ENCODE measurements at regions not wholly inside any gene's neighbourhood (a gene's known extent, or its start where the extent isn't known, plus 50 kb on each side); places are given as distances from the start of the nearest gene placed in this dataset.

DNA sequence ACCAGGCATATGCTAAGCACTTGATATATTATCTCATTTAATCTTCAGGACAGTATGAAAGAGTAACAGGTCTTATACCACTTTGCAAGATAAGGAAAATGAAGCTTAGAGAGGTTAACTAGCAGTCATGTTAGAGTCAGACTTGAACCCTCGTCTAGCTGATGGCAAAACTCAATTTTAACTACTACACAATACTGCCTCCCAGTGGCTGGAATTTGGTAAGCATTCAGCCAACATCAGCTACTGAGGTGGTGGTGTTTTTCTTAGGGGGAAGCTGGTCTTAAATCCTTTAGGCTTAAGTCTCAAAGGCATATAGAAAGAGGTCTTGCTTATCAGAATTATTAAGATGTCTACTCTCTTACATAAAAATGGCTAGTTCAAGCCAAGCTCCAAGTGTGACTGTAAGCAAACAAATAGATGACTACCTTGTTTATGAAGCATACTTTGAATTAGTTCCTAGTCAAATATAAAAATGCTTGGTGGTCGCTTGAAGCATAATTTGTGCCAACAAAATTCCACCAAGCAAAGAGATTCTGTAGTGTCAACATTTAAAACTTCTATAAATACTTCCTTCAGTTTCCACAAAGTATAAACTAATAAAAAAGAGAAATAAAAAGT is 325.4 kb upstream of the FIGN start:
- in situ Hi-C loops (cut with HindIII; ENCODE audit: low pct_ligation_motif_present, low pct_unique_long_range_greater_than_20kb, low sequenced_read_pairs), result no loop called here
- DNase-seq, result peak; percentile 56

DNA sequence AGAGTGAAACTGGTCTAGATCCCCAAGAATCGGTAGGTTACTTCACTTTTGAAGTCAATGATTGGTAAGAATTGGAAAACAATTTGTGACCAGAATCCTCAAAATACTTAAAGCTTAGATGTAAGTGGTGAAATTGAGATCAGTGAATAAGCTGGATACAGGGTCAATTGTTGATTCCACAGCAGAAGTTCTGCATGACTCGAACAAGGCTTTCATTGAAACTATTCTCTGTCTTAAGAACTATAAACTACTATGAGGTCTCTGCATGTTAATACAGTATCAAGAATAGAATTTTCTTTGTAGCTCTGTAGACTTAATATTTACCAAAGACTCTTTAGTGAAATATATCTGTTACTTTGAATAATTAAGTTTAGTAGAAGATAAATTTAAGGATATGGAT is 324.2 kb upstream of the FIGN start:
- no peak for DNase-seq
- in situ Hi-C loops (cut with HindIII; ENCODE audit: low pct_ligation_motif_present, low pct_unique_long_range_greater_than_20kb, low sequenced_read_pairs), result no loop called here

DNA sequence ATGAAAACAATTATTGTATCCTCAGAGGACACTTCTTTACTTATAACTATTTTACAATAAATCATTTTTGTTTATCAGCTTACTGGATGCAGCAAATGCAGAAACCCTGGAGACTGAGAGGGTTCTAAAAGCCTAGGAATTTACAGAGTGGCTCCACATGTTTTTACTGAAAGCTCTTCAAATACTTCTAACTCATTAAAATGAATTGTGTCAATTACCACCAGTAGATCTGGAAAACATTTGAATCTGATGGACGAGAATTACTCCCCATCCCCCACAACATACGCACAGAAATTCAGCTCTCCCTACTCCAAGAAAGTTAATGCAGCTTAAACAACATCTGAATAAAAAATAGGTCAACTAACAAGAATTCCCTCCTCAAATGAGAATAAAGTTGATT is 319.8 kb upstream of the FIGN start:
- in situ Hi-C loops (cut with HindIII; ENCODE audit: low pct_ligation_motif_present, low pct_unique_long_range_greater_than_20kb, low sequenced_read_pairs), result no loop called here
- no peak for DNase-seq

DNA sequence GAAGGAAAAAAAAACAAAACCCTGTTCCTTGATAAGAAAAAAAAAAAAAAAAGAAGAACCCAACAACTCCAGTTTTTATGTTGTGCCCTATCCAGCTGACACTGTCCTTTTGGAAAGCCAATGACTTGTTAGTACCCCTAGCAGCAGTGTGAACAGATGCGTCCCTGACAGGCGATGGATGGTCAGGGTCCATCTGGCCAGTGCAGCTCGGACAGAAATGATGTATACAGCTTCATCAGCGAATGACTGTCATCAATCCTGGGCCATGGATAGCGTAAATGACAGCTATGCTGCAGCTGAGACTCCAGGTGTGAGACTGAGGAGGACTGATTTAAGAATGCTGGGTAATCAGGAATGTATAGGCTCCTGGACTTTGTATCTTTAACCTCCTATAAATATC is 318.8 kb upstream of the FIGN start:
- DNase-seq, result no peak
- in situ Hi-C loops (cut with HindIII; ENCODE audit: low pct_ligation_motif_present, low pct_unique_long_range_greater_than_20kb, low sequenced_read_pairs), result no loop called here

DNA sequence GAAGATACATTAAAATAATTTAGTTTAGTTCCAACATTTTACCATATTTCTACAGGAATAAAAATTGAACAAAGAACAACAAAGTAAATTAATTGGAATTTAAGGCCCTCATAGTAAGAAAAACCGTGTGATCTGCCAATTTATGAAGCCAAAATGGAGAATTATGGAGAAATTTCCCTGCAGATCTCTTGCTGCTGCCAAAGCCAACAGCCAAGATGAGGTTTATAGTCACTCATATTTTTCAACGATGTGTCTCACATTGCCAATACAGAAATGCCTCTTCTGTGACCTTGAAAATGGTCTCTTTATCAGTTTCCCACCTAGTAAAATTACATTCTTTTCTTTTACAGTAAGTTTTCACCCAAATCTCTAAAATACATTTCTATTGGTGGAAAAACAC is 317.2 kb upstream of the FIGN start:
- no peak for DNase-seq
- in situ Hi-C loops (cut with HindIII; ENCODE audit: low pct_ligation_motif_present, low pct_unique_long_range_greater_than_20kb, low sequenced_read_pairs), result no loop called here

DNA sequence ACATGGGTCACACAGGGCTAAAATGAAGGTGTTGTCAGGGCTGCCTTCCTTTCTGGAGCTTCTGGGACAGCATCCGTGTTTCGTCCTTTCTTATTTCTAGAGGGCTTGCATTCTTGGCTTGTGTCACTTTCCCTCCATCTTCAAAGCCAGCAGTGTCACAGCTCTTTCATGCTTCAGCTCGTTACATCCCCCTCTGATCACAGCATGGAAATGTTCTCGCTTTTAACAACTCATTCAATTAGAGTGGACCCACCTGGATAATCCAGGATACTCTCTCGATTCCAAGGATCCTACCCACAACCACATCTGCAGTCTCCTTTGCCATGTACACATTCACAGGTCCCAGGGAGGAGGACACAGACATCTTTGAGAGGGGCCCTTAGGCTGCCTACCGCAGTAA is 316.2 kb upstream of the FIGN start:
- in situ Hi-C loops (cut with HindIII; ENCODE audit: low pct_ligation_motif_present, low pct_unique_long_range_greater_than_20kb, low sequenced_read_pairs), result no loop called here

DNA sequence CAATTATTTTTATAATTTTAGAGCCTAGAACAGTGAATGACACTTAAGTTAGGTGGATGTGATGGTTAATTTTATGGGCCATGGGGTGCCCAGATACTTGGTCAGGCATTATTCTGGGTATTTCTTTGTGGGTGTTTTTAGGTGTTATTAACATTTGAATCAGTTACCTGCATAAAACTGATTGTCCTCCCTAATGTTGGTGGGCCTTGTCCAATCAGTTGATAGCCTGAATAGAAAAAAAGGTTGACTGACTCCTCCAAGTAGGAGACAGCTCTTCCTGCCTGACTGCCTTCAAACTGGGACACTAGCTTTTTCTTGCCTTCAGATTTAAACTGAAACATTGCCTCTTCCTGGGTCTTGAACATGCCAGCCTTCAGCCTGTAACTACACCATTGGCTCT is 312.9 kb upstream of the FIGN start:
- DNase-seq, result no peak
- in situ Hi-C loops (cut with HindIII; ENCODE audit: low pct_ligation_motif_present, low pct_unique_long_range_greater_than_20kb, low sequenced_read_pairs), result no loop called here

More for the DNA sequence above, 316.2 kb upstream of the FIGN start:
- DNase-seq, result no peak

DNA sequence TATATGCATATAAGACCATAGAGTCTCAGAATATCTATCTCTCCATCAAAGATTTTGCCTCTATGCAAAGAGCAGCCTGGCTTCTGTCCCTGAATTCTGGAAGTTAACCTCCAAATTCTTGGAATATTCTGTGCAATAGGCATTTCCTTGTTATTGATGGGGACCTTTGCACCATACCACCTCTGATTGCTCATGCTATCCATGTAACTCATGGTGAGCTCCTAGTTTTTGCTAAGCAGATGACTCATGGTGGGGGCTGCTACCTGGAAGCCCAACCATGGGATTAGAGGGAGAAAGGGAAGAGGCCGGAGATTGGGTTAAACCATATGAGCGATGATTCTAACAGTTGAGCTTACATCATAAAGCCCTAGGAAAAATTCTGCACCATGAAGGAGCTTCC is 310.2 kb upstream of the FIGN start:
- in situ Hi-C loops (cut with HindIII; ENCODE audit: low pct_ligation_motif_present, low pct_unique_long_range_greater_than_20kb, low sequenced_read_pairs), result no loop called here

DNA sequence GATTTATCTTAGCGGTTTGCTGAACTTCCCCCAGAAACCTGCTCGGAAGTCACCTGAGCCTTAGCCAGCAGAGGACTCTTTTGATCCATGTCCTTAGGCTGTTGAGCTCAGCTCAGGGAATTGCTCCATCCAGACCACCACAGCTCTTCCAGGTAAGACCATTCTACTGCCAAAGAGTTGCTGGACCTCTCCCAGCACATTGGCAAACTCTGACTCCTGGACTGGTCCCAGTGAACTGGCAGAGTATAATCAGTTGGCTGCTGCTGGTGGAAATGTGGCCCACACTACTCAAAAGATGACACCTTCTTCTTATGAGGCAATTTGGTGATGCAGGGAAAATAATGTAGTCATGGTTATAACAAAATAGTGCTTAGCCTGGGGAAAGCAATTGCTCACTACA is 308.8 kb upstream of the FIGN start:
- DNase-seq, result no peak
- in situ Hi-C loops (cut with HindIII; ENCODE audit: low pct_ligation_motif_present, low pct_unique_long_range_greater_than_20kb, low sequenced_read_pairs), result no loop called here

More for the DNA sequence above, 310.2 kb upstream of the FIGN start:
- DNase-seq, result no peak

DNA sequence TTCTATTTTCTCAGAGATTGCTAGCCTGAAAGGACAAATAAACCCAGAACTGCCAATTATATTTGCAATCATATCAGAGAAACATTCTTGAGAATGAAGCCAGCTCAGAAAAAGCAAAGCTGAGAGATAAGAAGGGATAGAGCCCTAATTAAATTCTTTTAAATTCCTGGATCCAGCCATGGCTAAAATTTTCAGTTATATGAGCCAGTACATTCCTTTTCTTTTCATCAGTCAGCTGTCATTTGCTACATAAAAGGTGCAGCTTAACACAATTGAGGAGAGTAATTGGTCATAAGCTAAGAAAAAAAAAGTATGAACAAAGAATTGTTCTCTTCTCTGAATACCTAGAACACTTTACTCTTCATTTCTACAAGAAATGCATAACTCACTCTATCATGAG is 303.5 kb upstream of the FIGN start:
- DNase-seq, result no peak
- in situ Hi-C loops (cut with HindIII; ENCODE audit: low pct_ligation_motif_present, low pct_unique_long_range_greater_than_20kb, low sequenced_read_pairs), result no loop called here

DNA sequence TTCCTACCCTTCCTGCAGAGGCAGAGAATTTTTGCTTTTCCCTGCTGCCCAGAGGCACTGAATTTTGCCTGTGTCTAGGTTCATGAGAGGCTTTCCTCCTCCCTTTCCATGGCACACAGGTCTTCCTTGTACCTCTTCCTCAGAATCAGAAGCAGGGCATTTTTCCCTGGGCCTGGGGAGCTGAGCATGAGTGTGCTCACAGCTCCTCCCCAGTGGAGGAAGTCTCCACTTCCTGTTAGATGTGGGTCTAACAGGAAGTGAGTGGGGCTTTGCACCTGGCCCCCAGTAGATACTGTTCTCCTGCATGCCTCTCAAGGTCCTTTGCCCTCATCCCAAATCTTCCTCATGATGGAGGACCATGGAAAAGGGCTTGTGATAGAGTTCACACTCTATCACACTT is 297.2 kb upstream of the FIGN start:
- DNase-seq, result no peak
- in situ Hi-C loops (cut with HindIII; ENCODE audit: low pct_ligation_motif_present, low pct_unique_long_range_greater_than_20kb, low sequenced_read_pairs), result no loop called here

DNA sequence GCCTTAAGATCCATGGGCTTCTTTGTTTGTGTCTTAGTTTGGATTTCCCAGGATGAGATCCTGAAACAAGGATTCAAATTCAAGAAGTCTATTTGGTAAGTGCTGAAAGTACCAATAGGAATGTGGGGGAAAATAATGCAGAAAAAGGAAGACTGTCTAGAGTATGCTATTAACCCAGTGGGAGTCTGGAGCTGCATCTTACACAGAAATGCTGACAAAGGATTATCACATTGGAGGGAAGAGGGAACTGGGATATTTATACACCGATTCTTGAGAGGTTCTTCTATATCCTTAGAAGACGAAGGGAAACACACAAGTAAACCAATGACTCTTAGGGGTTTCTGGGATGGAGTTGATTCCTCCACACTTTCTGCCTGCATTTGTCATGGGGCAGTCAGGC is 294.8 kb upstream of the FIGN start:
- in situ Hi-C loops (cut with HindIII; ENCODE audit: low pct_ligation_motif_present, low pct_unique_long_range_greater_than_20kb, low sequenced_read_pairs), result no loop called here
- DNase-seq, result no peak

DNA sequence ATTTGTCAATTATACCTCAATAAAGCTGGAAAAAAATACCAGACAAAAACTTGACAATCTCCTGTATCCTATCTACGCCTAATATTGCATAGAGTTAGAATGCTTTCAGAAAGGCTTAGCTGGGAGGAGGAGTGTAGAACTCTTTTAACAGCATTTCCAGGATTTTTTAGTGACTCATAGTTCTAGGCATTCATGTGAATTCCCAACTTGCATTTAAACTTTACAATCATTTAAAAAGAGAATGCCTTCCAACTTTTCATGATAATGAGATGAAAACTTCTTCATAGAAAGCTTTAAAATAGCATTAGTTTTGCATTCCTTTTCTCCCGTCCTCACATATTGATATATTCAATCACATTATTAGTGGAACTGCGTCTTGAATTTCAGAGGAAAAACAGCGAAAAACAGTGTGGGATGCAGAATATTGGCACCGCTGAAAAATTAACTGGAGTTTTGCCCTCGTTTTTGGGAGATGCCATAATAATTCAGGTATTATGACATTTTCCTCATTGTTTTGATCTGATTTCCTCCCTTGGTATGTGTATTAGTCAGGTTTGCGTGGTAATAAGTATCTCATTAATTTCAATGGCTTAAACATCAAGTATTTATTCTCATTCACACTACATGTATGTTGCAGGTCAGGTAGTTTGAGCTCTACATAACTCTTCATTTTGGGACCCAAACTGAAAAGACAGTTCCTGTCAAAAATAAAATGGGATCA is 293.2 kb upstream of the FIGN start:
- in situ Hi-C loops (cut with HindIII; ENCODE audit: low pct_ligation_motif_present, low pct_unique_long_range_greater_than_20kb, low sequenced_read_pairs), result no loop called here

DNA sequence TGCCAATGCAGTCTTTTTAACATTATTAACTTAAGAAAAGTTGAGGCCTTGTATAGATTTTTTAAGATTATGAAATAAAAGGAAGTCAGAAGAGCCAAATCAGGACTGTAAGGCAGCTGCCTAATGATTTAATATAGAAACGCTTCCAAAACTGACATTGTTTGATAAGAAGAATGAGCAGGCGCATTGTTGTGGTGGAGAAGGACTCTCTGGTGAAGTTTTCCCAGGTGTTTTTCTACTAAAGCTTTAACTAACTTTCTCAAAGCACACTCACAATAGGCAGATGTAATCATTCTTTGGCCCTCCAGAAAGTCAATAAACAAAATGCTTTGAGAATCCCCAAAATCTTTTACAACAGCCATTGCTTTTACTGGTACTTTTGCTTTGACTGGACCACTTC is 288.6 kb upstream of the FIGN start:
- no peak for DNase-seq
- in situ Hi-C loops (cut with HindIII; ENCODE audit: low pct_ligation_motif_present, low pct_unique_long_range_greater_than_20kb, low sequenced_read_pairs), result no loop called here

More for the DNA sequence above, 293.2 kb upstream of the FIGN start:
- DNase-seq, result peak; percentile 33

DNA sequence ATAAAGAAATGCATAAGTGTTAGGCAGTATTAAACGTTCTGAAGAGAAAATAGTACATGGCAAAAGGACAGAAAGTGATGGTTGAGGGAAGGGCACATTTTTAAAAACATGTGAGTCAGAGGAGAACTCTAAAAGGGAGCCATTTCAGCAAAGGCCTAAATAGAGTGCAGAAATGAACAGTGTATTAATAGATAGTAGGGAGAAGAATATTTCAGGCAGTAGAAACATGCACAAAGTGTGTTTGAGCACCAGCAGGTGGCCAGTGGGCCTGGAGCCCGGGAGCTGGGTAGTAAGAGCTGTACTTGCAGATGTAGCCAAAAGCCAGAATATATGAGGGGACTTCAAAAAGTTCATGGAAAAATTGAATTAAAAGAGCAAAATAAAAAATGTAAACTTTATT is 288.1 kb upstream of the FIGN start:
- DNase-seq, result no peak
- in situ Hi-C loops (cut with HindIII; ENCODE audit: low pct_ligation_motif_present, low pct_unique_long_range_greater_than_20kb, low sequenced_read_pairs), result no loop called here

DNA sequence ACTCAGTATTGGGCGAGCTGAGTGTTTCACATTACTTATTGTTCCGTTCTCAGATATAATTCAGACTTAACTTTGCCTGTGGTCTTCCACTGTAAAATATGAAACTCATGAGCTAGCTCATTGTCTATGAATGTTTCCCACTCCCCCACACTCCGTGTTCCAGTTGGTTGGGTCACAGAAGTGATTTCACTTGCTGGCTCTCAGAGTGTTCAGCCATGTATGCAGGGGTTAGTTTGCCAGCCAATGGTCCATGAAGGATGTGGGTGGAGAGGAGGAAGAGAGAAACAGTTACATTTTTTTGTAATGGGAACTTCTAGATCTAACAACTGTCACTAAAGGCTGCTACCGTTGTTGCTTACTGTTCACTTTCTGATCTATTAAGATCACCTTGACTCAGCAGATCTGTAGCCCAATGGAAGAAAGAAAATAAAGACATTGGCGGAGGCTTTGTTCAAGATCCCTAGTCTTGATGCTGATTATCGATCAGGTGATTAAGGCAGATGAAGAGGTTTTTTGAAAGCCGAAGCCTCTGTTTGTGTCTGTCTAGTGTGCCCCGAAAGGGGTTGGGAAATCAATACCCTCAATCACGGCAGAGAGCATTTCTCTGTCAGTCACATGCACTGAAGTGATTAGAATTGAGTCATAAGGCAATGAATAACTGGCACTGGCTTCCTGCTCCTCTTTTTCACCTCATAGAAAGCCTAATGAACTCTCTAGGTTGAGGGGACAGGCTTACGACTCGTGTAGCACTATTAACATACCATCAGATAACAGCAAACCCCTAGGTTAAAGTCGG is 279.7 kb upstream of the FIGN start:
- in situ Hi-C loops (cut with HindIII; ENCODE audit: low pct_ligation_motif_present, low pct_unique_long_range_greater_than_20kb, low sequenced_read_pairs), result no loop called here

DNA sequence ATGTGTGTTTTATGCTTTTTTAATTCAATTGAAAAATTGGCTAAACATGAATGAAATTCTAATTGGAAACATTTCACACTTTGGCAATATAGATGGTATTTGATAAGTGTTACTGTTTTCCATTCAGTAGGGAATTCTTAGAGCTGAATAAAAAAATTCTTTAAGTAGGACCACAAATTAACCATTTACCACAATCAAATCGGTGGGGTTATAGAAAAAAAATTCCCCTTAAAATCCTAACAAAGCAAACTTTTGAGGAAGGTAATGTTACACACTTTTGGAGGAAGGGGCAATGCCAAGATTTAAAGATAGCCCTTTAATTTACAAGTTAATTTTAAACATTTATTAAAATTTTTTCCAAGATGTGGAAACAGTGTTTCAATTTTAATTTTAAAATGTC is 279.0 kb upstream of the FIGN start:
- in situ Hi-C loops (cut with HindIII; ENCODE audit: low pct_ligation_motif_present, low pct_unique_long_range_greater_than_20kb, low sequenced_read_pairs), result no loop called here
- DNase-seq, result peak; percentile 68

More for the DNA sequence above, 279.7 kb upstream of the FIGN start:
- DNase-seq, result peak; percentile 100

DNA sequence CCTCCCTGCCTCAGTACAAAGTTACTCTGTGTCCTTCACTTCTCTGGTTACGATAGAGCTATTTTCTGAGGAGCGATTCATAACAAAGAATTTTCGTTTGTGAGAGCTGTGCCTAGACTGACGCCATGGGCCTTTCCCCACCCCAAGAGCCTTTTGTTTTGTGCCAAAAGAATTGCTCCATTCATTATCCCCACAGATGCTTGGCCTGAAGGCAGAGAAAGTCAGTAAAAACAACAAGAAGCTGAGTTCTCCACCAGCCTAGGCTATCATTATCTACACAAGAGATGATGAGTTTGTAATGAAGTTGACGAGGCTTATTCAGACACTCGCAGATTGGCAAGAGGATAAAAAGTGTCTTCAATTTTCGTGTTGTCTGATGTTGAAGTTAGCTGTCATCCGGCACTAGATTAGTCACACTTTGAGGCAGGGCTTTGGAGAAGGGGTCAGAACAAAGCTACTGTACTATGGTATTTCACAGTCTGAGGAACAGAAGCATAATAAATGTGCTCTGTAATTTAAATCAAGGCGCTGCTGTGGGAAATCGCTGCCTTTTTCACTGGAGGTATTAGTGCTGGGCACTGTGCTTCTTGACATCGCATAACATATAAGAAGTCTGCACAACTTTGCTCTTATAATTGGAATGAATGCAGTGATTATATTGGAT is 278.4 kb upstream of the FIGN start:
- peak; percentile 83 for DNase-seq
- in situ Hi-C loops (cut with HindIII; ENCODE audit: low pct_ligation_motif_present, low pct_unique_long_range_greater_than_20kb, low sequenced_read_pairs), result no loop called here

DNA sequence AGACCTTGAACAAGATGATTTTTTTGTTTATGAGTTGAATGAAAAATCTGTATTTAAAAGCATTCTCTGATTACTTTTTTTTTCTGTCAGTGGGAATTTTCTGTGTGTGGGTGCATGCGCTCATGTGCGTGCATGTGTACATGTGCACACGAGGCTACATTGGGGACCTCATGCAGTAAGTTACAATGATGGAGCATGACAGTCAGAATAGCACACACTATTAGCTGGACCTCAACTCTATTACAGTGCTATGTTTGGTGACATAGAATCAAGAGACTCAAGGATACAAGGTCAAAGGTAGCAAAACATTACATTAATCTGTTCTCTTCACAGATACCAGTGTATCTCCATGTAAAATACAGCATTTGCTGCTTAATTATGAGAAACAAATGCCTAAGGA is 276.8 kb upstream of the FIGN start:
- in situ Hi-C loops (cut with HindIII; ENCODE audit: low pct_ligation_motif_present, low pct_unique_long_range_greater_than_20kb, low sequenced_read_pairs), result no loop called here
- no peak for DNase-seq

Measured in ACHN (cell line).